PC-3 (cell line): ENCODE measurements at regions not wholly inside any gene's neighbourhood (a gene's known extent, or its start where the extent isn't known, plus 50 kb on each side); places are given as distances from the start of the nearest gene placed in this dataset.

Source experiments
- ATAC-seq: fragments of 200-7000 bp; cut with Tn5 transposase; 2 replicates; pipeline ENCODE4 v1.9.1; 2020; ENCODE audit warnings: mild to moderate bottlenecking, moderate library complexity
- BruUV-seq: library from RNA; stranded (reverse); fragments of 400-500 nt; replicated peaks from 2 replicates; lab custom pipeline; 2021; lab: Mats Ljungman, UMichigan
- CTCF ChIA-PET: fragments of 300-600 bp; sonication (Branson Sonifier 250); formaldehyde crosslinking; loops from one replicate; lab custom pipeline; 2022; ENCODE audit warnings: antibody characterized with exemption; lab: Charles Lee
- POLR2A ChIA-PET: fragments of 300-600 bp; sonication (Branson Sonifier 250); formaldehyde crosslinking; loops from one replicate; lab custom pipeline; 2022; ENCODE audit warnings: antibody characterized with exemption; ENCODE audit not compliant: unreplicated experiment; lab: Charles Lee
- DNase-seq: peaks from one replicate; pipeline ENCODE4 v3.0.0-alpha.2; 2015
- H2AFZ ChIP-seq: fragments of 300-600 bp; sonication (generic); 2 replicates; pipeline ENCODE4 v1.6.0; 2016; ENCODE audit warnings: antibody characterized with exemption, low read length
- H3F3A ChIP-seq: fragments of 300-600 bp; sonication (generic); one replicate; pipeline ENCODE4 v1.6.0; 2017; ENCODE audit warnings: antibody characterized with exemption, low read length, control low read depth, mild to moderate bottlenecking; ENCODE audit not compliant: unreplicated experiment
- H3K27ac ChIP-seq: fragments of 300-600 bp; sonication (generic); 2 replicates; pipeline ENCODE4 v1.5.1; 2016; ENCODE audit warnings: mild to moderate bottlenecking, low read length
- H3K27me3 ChIP-seq: fragments of 300-600 bp; sonication (generic); 2 replicates; pipeline ENCODE4 v1.6.1; 2016; ENCODE audit warnings: low read length, mixed read lengths
- H3K36me3 ChIP-seq: fragments of 300-600 bp; sonication (generic); 2 replicates; pipeline ENCODE4 v1.6.1; 2016; ENCODE audit warnings: low read depth, mixed run types, low read length, mixed read lengths
- H3K4me1 ChIP-seq: fragments of 300-600 bp; sonication (generic); 2 replicates; pipeline ENCODE4 v1.5.1; 2016; ENCODE audit warnings: low read length; ENCODE audit not compliant: insufficient read depth
- H3K4me2 ChIP-seq: fragments of 300-600 bp; sonication (generic); 2 replicates; pipeline ENCODE4 v1.6.0; 2016; ENCODE audit warnings: low read length
- H3K4me3 ChIP-seq: fragments of 300-600 bp; sonication (generic); 2 replicates; pipeline ENCODE4 v1.5.1; 2016; ENCODE audit warnings: mild to moderate bottlenecking, low read length, mixed read lengths
- H3K79me2 ChIP-seq: fragments of 300-600 bp; sonication (generic); 2 replicates; pipeline ENCODE4 v1.6.1; 2017; ENCODE audit warnings: low read length, mixed read lengths
- H3K9ac ChIP-seq: fragments of 300-600 bp; sonication (generic); 2 replicates; pipeline ENCODE4 v1.6.0; 2016; ENCODE audit warnings: mild to moderate bottlenecking, low read length
- H3K9me2 ChIP-seq: fragments of 300-600 bp; sonication (generic); replicated peaks from 2 replicates; pipeline ENCODE4 v1.6.1; 2016; ENCODE audit warnings: mixed run types, low read length, mixed read lengths
- H3K9me3 ChIP-seq: fragments of 300-600 bp; sonication (generic); 2 replicates; pipeline ENCODE4 v1.6.1; 2016; ENCODE audit warnings: low read length, mixed read lengths
- H4K20me1 ChIP-seq: fragments of 300-600 bp; sonication (generic); 2 replicates; pipeline ENCODE4 v1.6.1; 2016; ENCODE audit warnings: low read length, mixed read lengths
- EZH2 ChIP-seq: fragments of 300-600 bp; sonication (generic); IDR thresholded peaks from one replicate; pipeline ENCODE4 v1.6.1; 2017; ENCODE audit warnings: antibody characterized with exemption, mild to moderate bottlenecking, low read length; ENCODE audit not compliant: unreplicated experiment
- EZH2phosphoT487 ChIP-seq: fragments of 300-600 bp; sonication (generic); IDR thresholded peaks from 2 replicates; pipeline ENCODE4 v1.6.1; 2018; ENCODE audit warnings: mild to moderate bottlenecking, antibody characterized with exemption, low read length, borderline replicate concordance
- intact Hi-C: fragments of 100-400 bp; cut with micrococcal nuclease; formaldehyde crosslinking; loops from 2 replicates; pipeline ENCODE4 v1.9.0; 2023
- TF ChIP-seq, protein P1 (sequence below): fragments of 300-600 bp; sonication (generic); conservative IDR thresholded peaks from 2 replicates; pipeline ENCODE4 v1.5.1; 2017; ENCODE audit warnings: antibody characterized with exemption, low read depth, mild to moderate bottlenecking, low read length

- H3K9me2 ChIP-seq, result no peaks in the 10 kb centered on the region
- H3K9me3 ChIP-seq, result no peaks in the 10 kb centered on the region
- POLR2A ChIA-PET, result interaction anchor here (0.9 kb wide), 1 partner anchor 14 kb away, joined by 5 read pairs; no protein-coding TSS in a partner anchor
- TF ChIP-seq, protein P1, sequence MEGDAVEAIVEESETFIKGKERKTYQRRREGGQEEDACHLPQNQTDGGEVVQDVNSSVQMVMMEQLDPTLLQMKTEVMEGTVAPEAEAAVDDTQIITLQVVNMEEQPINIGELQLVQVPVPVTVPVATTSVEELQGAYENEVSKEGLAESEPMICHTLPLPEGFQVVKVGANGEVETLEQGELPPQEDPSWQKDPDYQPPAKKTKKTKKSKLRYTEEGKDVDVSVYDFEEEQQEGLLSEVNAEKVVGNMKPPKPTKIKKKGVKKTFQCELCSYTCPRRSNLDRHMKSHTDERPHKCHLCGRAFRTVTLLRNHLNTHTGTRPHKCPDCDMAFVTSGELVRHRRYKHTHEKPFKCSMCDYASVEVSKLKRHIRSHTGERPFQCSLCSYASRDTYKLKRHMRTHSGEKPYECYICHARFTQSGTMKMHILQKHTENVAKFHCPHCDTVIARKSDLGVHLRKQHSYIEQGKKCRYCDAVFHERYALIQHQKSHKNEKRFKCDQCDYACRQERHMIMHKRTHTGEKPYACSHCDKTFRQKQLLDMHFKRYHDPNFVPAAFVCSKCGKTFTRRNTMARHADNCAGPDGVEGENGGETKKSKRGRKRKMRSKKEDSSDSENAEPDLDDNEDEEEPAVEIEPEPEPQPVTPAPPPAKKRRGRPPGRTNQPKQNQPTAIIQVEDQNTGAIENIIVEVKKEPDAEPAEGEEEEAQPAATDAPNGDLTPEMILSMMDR, result peak; percentile 57
- TF ChIP-seq EZH2, result no peak
- H3F3A ChIP-seq, result no peaks in the 10 kb centered on the region
- H3K27me3 ChIP-seq, result no peaks in the 10 kb centered on the region
- H3K27ac ChIP-seq, result peak overlapping the region; percentile 46
- H3K4me3 ChIP-seq, result no peak overlapping the region
- peaks cover 8% of the 10 kb centered on the region; the same call in 1 of the 2 replicates for H3K36me3 ChIP-seq
- H4K20me1 ChIP-seq, result no peaks in the 10 kb centered on the region
- H3K79me2 ChIP-seq, result no peaks in the 10 kb centered on the region
- peak overlapping the region; percentile 37 for H2AFZ ChIP-seq
- BruUV-seq, result no TSS peak
- H3K9ac ChIP-seq, result peak overlapping the region; percentile 15; the same call in 1 of the 2 replicates
- peak overlapping the region; percentile 37 for H3K4me2 ChIP-seq
- ATAC-seq (peak; percentile 70), DNase-seq (peak; percentile 58)
- intact Hi-C loops, result no loop called here
- CTCF ChIA-PET, result no interaction called here
- H3K4me1 ChIP-seq, result peaks cover 8% of the 10 kb centered on the region
Observed at GRCh38 chr20:19901226-19901625, 115.9 kb upstream of the NAA20 start.

DNA sequence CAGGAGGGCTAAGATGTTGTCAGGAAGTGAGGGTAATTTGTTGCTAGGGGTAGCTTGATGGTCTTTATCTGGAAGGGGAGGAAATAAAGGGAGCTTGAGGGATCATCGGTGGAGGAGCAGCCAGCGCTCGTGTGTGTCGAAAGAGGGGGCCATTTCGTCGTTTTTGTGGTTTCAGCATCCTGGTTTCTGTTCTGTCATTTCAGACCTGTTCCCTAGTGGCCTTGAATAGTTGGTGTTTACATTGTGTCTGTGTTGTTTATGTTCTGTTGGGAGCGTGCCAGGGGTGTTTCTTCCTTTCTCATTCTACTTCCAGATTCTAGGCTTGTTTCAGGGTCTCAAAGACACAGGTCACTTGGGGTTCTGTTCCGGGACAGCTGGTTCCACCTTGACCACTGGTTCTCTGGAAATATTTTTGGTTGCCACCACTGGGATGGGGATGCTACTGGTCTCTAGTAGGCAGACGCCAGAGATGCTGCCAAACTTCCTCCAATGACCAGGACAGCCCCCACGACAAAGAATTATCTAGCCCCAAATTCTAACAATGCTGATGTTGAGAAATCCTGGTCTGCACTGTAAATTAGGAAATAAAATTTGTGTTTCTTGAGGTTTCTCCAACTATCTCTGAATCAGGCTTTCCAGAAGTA is 113.9 kb upstream of the NAA20 start:
- no peaks in the 10 kb centered on the region for H3K79me2 ChIP-seq
- H2AFZ ChIP-seq, result no peak overlapping the region
- no peaks in the 10 kb centered on the region for H3K9me3 ChIP-seq
- POLR2A ChIA-PET, result no interaction called here
- H4K20me1 ChIP-seq, result no peaks in the 10 kb centered on the region
- H3K36me3 ChIP-seq, result peaks cover 8% of the 10 kb centered on the region; the same call in 1 of the 2 replicates
- TF ChIP-seq, protein P1, result no peak
- TF ChIP-seq EZH2, result no peak
- no peak for TF ChIP-seq EZH2phosphoT487
- H3F3A ChIP-seq, result no peaks in the 10 kb centered on the region
- peaks cover 8% of the 10 kb centered on the region for H3K4me1 ChIP-seq
- BruUV-seq, result no TSS peak
- no peak overlapping the region for H3K9ac ChIP-seq
- H3K9me2 ChIP-seq, result no peaks in the 10 kb centered on the region
- H3K4me3 ChIP-seq, result no peak overlapping the region
- H3K4me2 ChIP-seq, result no peak overlapping the region
- DNase-seq, result no peak
- no peaks in the 10 kb centered on the region for H3K27me3 ChIP-seq
- intact Hi-C loops, result no loop called here
- CTCF ChIA-PET, result no interaction called here
- no peak overlapping the region for H3K27ac ChIP-seq
- no peak for ATAC-seq

- DNase-seq (no peak), ATAC-seq (peak; percentile 38)
- H3K79me2 ChIP-seq, result no peaks in the 10 kb centered on the region
- POLR2A ChIA-PET, result interaction anchor here (0.6 kb wide), 1 partner anchor 28 kb away, joined by 12 read pairs; no protein-coding TSS in a partner anchor
- no peaks in the 10 kb centered on the region for H3K36me3 ChIP-seq
- no peaks in the 10 kb centered on the region for H3K4me1 ChIP-seq
- no TSS peak for BruUV-seq
- CTCF ChIA-PET, result no interaction called here
- intact Hi-C loops, result no loop called here
- H4K20me1 ChIP-seq, result no peaks in the 10 kb centered on the region
- H3K4me3 ChIP-seq, result no peak overlapping the region
- no peak for TF ChIP-seq EZH2
- TF ChIP-seq EZH2phosphoT487, result no peak
- no peak overlapping the region for H3K4me2 ChIP-seq
- H3K9me3 ChIP-seq, result no peaks in the 10 kb centered on the region
- H3K27me3 ChIP-seq, result no peaks in the 10 kb centered on the region
- H3K27ac ChIP-seq, result no peak overlapping the region
- H3K9me2 ChIP-seq, result no peaks in the 10 kb centered on the region
- no peak overlapping the region for H3K9ac ChIP-seq
- no peak overlapping the region for H2AFZ ChIP-seq
- H3F3A ChIP-seq, result no peaks in the 10 kb centered on the region
Observed at GRCh38 chr20:19907326-19908056, 109.7 kb upstream of the NAA20 start.
